ENCODE measurements at regions not wholly inside any gene's neighbourhood (a gene's known extent, or its start where the extent isn't known, plus 50 kb on each side); places are given as distances from the start of the nearest gene placed in this dataset.

DNA sequence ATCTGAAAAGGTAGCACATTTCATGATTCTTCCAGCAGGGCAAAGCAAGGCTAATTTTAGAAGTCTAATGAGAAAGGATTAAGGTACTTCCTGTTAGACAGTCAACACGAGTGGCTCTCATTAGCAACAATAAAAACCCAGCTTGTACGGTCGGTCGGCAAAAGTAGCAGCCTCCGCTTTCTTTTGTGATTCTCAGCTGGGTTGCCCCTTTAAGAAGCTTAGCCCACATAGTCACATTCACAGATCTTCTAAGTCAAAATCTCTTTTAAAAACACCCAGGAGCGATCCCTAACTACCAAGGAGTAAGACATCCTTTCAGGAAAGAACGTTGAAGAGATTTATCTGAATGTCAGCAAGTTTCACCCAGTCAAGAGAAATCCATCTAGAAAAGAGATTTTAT lies 684.8 kb downstream of the DIAPH3 start:
- H3K27ac ChIP-seq (ENCODE audit: low read depth, low read length) = no peak overlapping the region
- no peaks in the 10 kb centered on the region for H3K36me3 Mint-ChIP-seq
- DNase-seq = no peak
- peaks cover 0 to 1% (median 0%) of the 10 kb centered on the region in 7 donors for H3K4me1 Mint-ChIP-seq
- ATAC-seq = no peak
- H3K27me3 Mint-ChIP-seq = peaks cover 0 to 9% (median 0%) of the 10 kb centered on the region in 5 donors
- H3K9me3 ChIP-seq (ENCODE audit: control insufficient read depth in 2 of 3, low read length in 3 of 3) = no peaks in the 10 kb centered on the region
- CTCF ChIA-PET = interaction anchor here (0.7 kb wide), 2 partner anchors 11 to 20 kb away, joined by 3 to 4 read pairs; no protein-coding TSS in a partner anchor
- POLR2A ChIA-PET = no interaction called here
- H3K36me3 ChIP-seq (ENCODE audit: control insufficient read depth in 2 of 3, insufficient read depth in 3 of 3, low read length in 3 of 3) = no peaks in the 10 kb centered on the region
- no peaks in the 10 kb centered on the region for H3K27me3 ChIP-seq (ENCODE audit: control insufficient read depth in 2 of 2, insufficient read depth in 2 of 2, low read length in 2 of 2)
- intact Hi-C loops (cut with micrococcal nuclease) = loop anchor here in 1 of 2 donors (10.0 kb wide), 1 partner anchor 956 kb away; no protein-coding TSS in a partner anchor
- no peaks in the 10 kb centered on the region for H3K9me3 Mint-ChIP-seq
- no peak overlapping the region for H3K4me3 ChIP-seq (ENCODE audit: low read length)
- H3K4me1 ChIP-seq (ENCODE audit: control insufficient read depth in 2 of 2, insufficient read depth in 2 of 2, low read length in 2 of 2) = no peaks in the 10 kb centered on the region
- no peak overlapping the region for H3K27ac Mint-ChIP-seq
- H3K4me3 Mint-ChIP-seq = no peak overlapping the region

DNA sequence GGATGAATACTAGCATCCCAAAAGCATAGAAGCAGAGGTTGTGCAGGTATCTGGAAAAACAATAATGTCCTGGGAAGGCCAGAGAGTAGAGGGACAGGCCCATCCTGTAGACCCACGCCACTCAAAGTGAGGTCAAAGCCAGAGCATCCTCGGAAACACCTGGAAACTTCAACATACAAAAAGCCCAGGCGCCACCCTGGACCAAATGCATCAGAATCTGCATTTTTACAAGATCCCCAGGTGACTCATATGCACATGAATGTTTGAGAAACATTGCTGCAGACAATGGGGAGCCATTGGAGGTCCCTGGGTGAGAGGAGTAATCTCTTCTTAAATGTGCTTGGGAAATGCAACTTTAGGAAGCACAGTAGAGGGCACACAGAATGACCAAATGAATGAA lies 684.1 kb downstream of the DIAPH3 start:
- ATAC-seq (no peak), DNase-seq (no peak)
- Mint-ChIP-seq H3K36me3 (no peaks in the 10 kb centered on the region), H3K27ac (no peak overlapping the region), H3K27me3 (peaks cover 0 to 9% (median 0%) of the 10 kb centered on the region in 5 donors), H3K4me3 (no peak overlapping the region), H3K4me1 (peaks cover 0 to 1% (median 0%) of the 10 kb centered on the region in 7 donors), H3K9me3 (no peaks in the 10 kb centered on the region)
- ChIA-PET POLR2A (no interaction called here), CTCF (interaction anchor here (0.6 kb wide), 1 partner anchor 284 kb away, joined by 3 read pairs; no protein-coding TSS in a partner anchor)
- no peak overlapping the region for H3K4me3 ChIP-seq (ENCODE audit: low read length)
- H3K36me3 ChIP-seq (ENCODE audit: control insufficient read depth in 2 of 3, insufficient read depth in 3 of 3, low read length in 3 of 3) = no peaks in the 10 kb centered on the region
- no peak overlapping the region for H3K27ac ChIP-seq (ENCODE audit: low read depth, low read length)
- intact Hi-C loops (cut with micrococcal nuclease) = loop anchor here in 1 of 2 donors (10.0 kb wide), 1 partner anchor 955 kb away; no protein-coding TSS in a partner anchor
- H3K27me3 ChIP-seq (ENCODE audit: control insufficient read depth in 2 of 2, insufficient read depth in 2 of 2, low read length in 2 of 2) = no peaks in the 10 kb centered on the region
- no peaks in the 10 kb centered on the region for H3K4me1 ChIP-seq (ENCODE audit: control insufficient read depth in 2 of 2, insufficient read depth in 2 of 2, low read length in 2 of 2)
- no peaks in the 10 kb centered on the region for H3K9me3 ChIP-seq (ENCODE audit: control insufficient read depth in 2 of 3, low read length in 3 of 3)

DNA sequence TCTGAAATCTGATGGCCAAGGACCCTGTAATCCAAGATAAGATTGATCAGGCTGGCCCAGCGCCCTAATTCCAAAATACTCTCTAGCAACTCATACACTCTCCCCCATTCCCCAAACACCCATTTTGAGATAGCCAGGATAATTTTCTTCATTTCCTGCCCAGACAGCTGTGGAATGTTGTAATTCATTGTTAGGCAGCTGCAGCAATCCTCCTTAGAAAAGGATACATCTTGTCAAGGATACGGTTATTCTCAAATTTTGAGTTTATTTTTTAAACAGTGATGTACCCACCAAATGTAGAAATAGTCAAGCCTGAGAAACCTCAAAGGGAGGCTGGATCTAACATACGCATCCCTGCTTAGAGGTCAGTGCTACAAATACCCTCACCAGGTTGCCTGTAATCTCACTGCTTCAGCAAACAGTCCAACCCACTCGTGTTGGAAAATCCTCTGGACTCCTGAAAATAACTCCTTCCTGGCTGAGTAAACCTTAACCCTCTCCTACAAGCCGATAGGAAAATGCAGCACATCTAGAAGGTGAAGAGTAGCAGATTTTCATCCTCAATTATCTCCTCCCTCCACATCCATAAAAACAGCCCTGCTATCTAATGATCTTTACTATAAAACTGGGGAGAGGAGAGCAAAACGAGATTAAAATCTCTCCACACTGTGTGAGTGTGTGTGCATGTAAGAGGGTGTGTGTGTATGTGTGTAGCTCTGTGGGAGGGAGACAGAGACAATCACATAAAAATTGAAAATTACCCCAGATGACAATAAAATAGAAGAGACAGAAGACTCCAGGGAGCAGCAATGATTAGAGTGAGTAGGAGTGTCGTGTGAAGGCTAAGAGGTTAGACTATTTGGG lies 683.1 kb downstream of the DIAPH3 start:
- no peak overlapping the region for H3K27ac ChIP-seq (ENCODE audit: low read depth, low read length)
- ChIA-PET POLR2A (no interaction called here), CTCF (interaction anchor here (0.6 kb wide), 1 partner anchor 82 kb away, joined by 4 read pairs; no protein-coding TSS in a partner anchor)
- ATAC-seq = no peak
- no peaks in the 10 kb centered on the region for H3K27me3 ChIP-seq (ENCODE audit: control insufficient read depth in 2 of 2, insufficient read depth in 2 of 2, low read length in 2 of 2)
- no peaks in the 10 kb centered on the region for H3K36me3 Mint-ChIP-seq
- intact Hi-C loops (cut with micrococcal nuclease) = no loop called here
- H3K4me1 Mint-ChIP-seq = peaks cover 0 to 1% (median 0%) of the 10 kb centered on the region in 7 donors
- no peak overlapping the region for H3K27ac Mint-ChIP-seq
- DNase-seq = no peak
- H3K27me3 Mint-ChIP-seq = peaks cover 0 to 9% (median 0%) of the 10 kb centered on the region in 5 donors
- H3K4me1 ChIP-seq (ENCODE audit: control insufficient read depth in 2 of 2, insufficient read depth in 2 of 2, low read length in 2 of 2) = no peaks in the 10 kb centered on the region
- H3K4me3 ChIP-seq (ENCODE audit: low read length) = no peak overlapping the region
- no peaks in the 10 kb centered on the region for H3K36me3 ChIP-seq (ENCODE audit: control insufficient read depth in 2 of 3, insufficient read depth in 3 of 3, low read length in 3 of 3)
- H3K9me3 Mint-ChIP-seq = no peaks in the 10 kb centered on the region
- no peaks in the 10 kb centered on the region for H3K9me3 ChIP-seq (ENCODE audit: control insufficient read depth in 2 of 3, low read length in 3 of 3)
- no peak overlapping the region for H3K4me3 Mint-ChIP-seq

GRCh38 chr13:59483501-59484145 lies 680.1 kb downstream of the DIAPH3 start:
- Histone ChIP-seq H3K4me1 (ENCODE audit: control insufficient read depth in 2 of 2, insufficient read depth in 2 of 2, low read length in 2 of 2) (no peaks in the 10 kb centered on the region), H3K27me3 (ENCODE audit: control insufficient read depth in 2 of 2, insufficient read depth in 2 of 2, low read length in 2 of 2) (no peaks in the 10 kb centered on the region), H3K9me3 (ENCODE audit: control insufficient read depth in 2 of 3, low read length in 3 of 3) (no peaks in the 10 kb centered on the region), H3K4me3 (ENCODE audit: low read length) (no peak overlapping the region), H3K27ac (ENCODE audit: low read depth, low read length) (no peak overlapping the region), H3K36me3 (ENCODE audit: control insufficient read depth in 2 of 3, insufficient read depth in 3 of 3, low read length in 3 of 3) (no peaks in the 10 kb centered on the region)
- no peak for DNase-seq
- intact Hi-C loops (cut with micrococcal nuclease) = no loop called here
- ChIA-PET POLR2A (no interaction called here), CTCF (no interaction called here)
- Mint-ChIP-seq H3K9me3 (peaks cover 0 to 9% (median 0%) of the 10 kb centered on the region in 11 donors), H3K36me3 (no peaks in the 10 kb centered on the region), H3K4me1 (peaks cover 0 to 1% (median 0%) of the 10 kb centered on the region in 7 donors), H3K27me3 (peaks cover 0 to 25% (median 0%) of the 10 kb centered on the region in 5 donors), H3K4me3 (no peak overlapping the region), H3K27ac (no peak overlapping the region)
- ATAC-seq = no peak

DNA sequence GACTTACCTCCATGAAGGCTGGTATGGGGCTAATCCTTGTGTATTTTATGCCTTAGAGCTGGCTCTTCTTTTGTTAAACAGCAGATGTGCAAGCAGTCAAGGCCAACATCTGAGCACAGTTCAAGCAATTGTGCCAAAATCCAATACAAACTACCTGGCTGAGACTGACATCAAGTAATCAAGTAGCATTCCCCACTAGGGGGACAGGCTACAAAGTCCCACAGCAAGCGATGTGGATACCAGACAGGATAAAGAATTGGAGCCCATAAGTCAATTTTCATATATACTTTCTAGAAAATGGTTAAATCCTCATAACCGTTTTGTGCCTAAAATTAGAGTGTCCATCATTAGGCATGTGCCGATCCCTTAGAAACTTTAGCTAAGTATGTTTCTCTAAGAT lies 675.8 kb downstream of the DIAPH3 start:
- Mint-ChIP-seq H3K4me3 (no peak overlapping the region), H3K27ac (no peak overlapping the region), H3K36me3 (no peaks in the 10 kb centered on the region), H3K4me1 (no peaks in the 10 kb centered on the region), H3K27me3 (peaks cover 0 to 23% (median 0%) of the 10 kb centered on the region in 5 donors), H3K9me3 (peaks cover 0 to 9% (median 0%) of the 10 kb centered on the region in 11 donors)
- DNase-seq (no peak), ATAC-seq (no peak)
- no peaks in the 10 kb centered on the region for H3K27me3 ChIP-seq (ENCODE audit: control insufficient read depth in 2 of 2, insufficient read depth in 2 of 2, low read length in 2 of 2)
- H3K27ac ChIP-seq (ENCODE audit: low read depth, low read length) = no peak overlapping the region
- H3K4me3 ChIP-seq (ENCODE audit: low read length) = no peak overlapping the region
- intact Hi-C loops (cut with micrococcal nuclease) = no loop called here
- H3K9me3 ChIP-seq (ENCODE audit: control insufficient read depth in 2 of 3, low read length in 3 of 3) = no peaks in the 10 kb centered on the region
- ChIA-PET POLR2A (no interaction called here), CTCF (no interaction called here)
- no peaks in the 10 kb centered on the region for H3K36me3 ChIP-seq (ENCODE audit: control insufficient read depth in 2 of 3, insufficient read depth in 3 of 3, low read length in 3 of 3)
- H3K4me1 ChIP-seq (ENCODE audit: control insufficient read depth in 2 of 2, insufficient read depth in 2 of 2, low read length in 2 of 2) = no peaks in the 10 kb centered on the region

GRCh38 chr13:59488436-59488835 lies 675.3 kb downstream of the DIAPH3 start:
- peaks cover 0 to 9% (median 0%) of the 10 kb centered on the region in 11 donors for H3K9me3 Mint-ChIP-seq
- Histone ChIP-seq H3K27me3 (ENCODE audit: control insufficient read depth in 2 of 2, insufficient read depth in 2 of 2, low read length in 2 of 2) (no peaks in the 10 kb centered on the region), H3K36me3 (ENCODE audit: control insufficient read depth in 2 of 3, insufficient read depth in 3 of 3, low read length in 3 of 3) (no peaks in the 10 kb centered on the region), H3K9me3 (ENCODE audit: control insufficient read depth in 2 of 3, low read length in 3 of 3) (no peaks in the 10 kb centered on the region), H3K4me1 (ENCODE audit: control insufficient read depth in 2 of 2, insufficient read depth in 2 of 2, low read length in 2 of 2) (no peaks in the 10 kb centered on the region), H3K27ac (ENCODE audit: low read depth, low read length) (no peak overlapping the region), H3K4me3 (ENCODE audit: low read length) (no peak overlapping the region)
- H3K4me3 Mint-ChIP-seq = no peak overlapping the region
- H3K27me3 Mint-ChIP-seq = peaks cover 0 to 23% (median 0%) of the 10 kb centered on the region in 5 donors
- no peaks in the 10 kb centered on the region for H3K36me3 Mint-ChIP-seq
- DNase-seq (no peak), ATAC-seq (no peak)
- no peak overlapping the region for H3K27ac Mint-ChIP-seq
- intact Hi-C loops (cut with micrococcal nuclease) = no loop called here
- peaks cover 0 to under 1% (median 0%) of the 10 kb centered on the region in 7 donors for H3K4me1 Mint-ChIP-seq
- CTCF ChIA-PET = no interaction called here
- POLR2A ChIA-PET = no interaction called here
